HEK293T (cell line): ENCODE measurements at regions not wholly inside any gene's neighbourhood (a gene's known extent, or its start where the extent isn't known, plus 50 kb on each side); places are given as distances from the start of the nearest gene placed in this dataset.

Source experiments
- ARNT ChIP-seq: fragments of 450-650 bp; IDR thresholded peaks from 2 replicates; pipeline ENCODE4 v1.6.1; 2017; ENCODE audit warnings: mild to moderate bottlenecking
- BHLHE40 ChIP-seq: fragments of 450-650 bp; IDR thresholded peaks from 2 replicates; pipeline ENCODE4 v1.6.1; 2016; ENCODE audit warnings: mild to moderate bottlenecking, moderate library complexity, borderline replicate concordance
- FOXA1 ChIP-seq: fragments of 450-650 bp; IDR thresholded peaks from 2 replicates; pipeline ENCODE4 v1.6.1; 2016; ENCODE audit warnings: mild to moderate bottlenecking
- FOXK2 ChIP-seq: fragments of 450-650 bp; IDR thresholded peaks from 2 replicates; pipeline ENCODE4 v1.6.1; 2016; ENCODE audit warnings: mild to moderate bottlenecking
- FOXM1 ChIP-seq: fragments of 450-650 bp; IDR thresholded peaks from 2 replicates; pipeline ENCODE4 v1.6.1; 2017; ENCODE audit warnings: mild to moderate bottlenecking, borderline replicate concordance
- HDGF ChIP-seq: fragments of 450-650 bp; IDR thresholded peaks from 2 replicates; pipeline ENCODE4 v1.6.1; 2017; ENCODE audit warnings: antibody characterized with exemption, borderline replicate concordance
- LEF1 ChIP-seq: fragments of 450-650 bp; IDR thresholded peaks from 2 replicates; pipeline ENCODE4 v1.6.1; 2017; ENCODE audit warnings: mild to moderate bottlenecking, borderline replicate concordance
- SP1 ChIP-seq: fragments of 450-650 bp; IDR thresholded peaks from 2 replicates; pipeline ENCODE4 v1.6.1; 2017
- SUZ12 ChIP-seq: fragments of 450-650 bp; IDR thresholded peaks from 2 replicates; pipeline ENCODE4 v1.6.1; 2016; ENCODE audit warnings: mild to moderate bottlenecking
- TARDBP ChIP-seq: fragments of 450-650 bp; IDR thresholded peaks from 2 replicates; pipeline ENCODE4 v1.6.1; 2016
- ZNF384 ChIP-seq: fragments of 450-650 bp; IDR thresholded peaks from 2 replicates; pipeline ENCODE4 v1.6.1; 2016
- TF ChIP-seq, protein P1 (sequence below): fragments of 450-650 bp; IDR thresholded peaks from 2 replicates; pipeline ENCODE4 v1.6.1; 2016

DNA sequence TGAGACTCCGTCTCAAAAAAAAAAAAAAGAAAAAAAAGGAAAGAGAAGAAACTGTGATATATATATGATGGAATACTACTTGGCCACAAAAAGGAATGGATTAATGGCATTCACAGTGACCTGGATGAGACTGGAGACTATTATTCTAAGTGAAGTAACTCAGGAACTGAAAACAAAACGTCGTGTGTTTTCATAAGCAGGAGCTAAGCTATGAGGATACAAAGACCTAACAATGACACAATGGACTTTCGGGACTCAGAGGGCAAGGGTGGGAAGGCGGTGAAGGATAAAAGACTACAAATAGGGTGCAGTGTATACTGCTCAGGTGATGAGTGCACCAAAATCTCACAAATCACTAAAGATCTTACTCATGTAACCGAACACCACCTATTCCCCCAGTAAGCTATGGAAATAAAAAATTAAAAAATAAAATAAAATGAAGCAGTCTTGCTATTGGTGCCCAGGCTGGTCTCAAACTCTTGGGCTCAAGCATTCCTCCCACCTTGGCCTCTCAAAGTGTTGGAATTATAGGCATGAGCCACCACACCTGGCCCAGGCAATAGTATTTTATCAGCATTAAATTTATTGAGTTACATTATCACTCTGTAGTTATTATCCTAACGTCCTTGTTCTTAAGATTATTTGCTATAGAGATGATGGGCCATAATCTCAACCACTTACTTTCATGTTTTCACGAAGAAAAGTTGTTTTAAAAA is 71.5 kb upstream of the GPBP1 start:
- TF ChIP-seq HDGF, result no peak
- no peak for TF ChIP-seq FOXK2
- TF ChIP-seq SUZ12, result no peak
- no peak for TF ChIP-seq SP1
- no peak for TF ChIP-seq FOXA1
- TF ChIP-seq FOXM1, result no peak
- TF ChIP-seq BHLHE40, result no peak
- TF ChIP-seq, protein P1, sequence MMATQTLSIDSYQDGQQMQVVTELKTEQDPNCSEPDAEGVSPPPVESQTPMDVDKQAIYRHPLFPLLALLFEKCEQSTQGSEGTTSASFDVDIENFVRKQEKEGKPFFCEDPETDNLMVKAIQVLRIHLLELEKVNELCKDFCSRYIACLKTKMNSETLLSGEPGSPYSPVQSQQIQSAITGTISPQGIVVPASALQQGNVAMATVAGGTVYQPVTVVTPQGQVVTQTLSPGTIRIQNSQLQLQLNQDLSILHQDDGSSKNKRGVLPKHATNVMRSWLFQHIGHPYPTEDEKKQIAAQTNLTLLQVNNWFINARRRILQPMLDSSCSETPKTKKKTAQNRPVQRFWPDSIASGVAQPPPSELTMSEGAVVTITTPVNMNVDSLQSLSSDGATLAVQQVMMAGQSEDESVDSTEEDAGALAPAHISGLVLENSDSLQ, result no peak
- TF ChIP-seq ARNT, result no peak
- TF ChIP-seq TARDBP, result no peak
- no peak for TF ChIP-seq LEF1
- TF ChIP-seq ZNF384, result no peak
